ENCODE measurements at regions not wholly inside any gene's neighbourhood (a gene's known extent, or its start where the extent isn't known, plus 50 kb on each side); places are given as distances from the start of the nearest gene placed in this dataset.
"Not testable (repeated sequence)": the region's sequence is repeated elsewhere in the genome, so short reads cannot be mapped to it uniquely, and the experiment has no call there.

DNA sequence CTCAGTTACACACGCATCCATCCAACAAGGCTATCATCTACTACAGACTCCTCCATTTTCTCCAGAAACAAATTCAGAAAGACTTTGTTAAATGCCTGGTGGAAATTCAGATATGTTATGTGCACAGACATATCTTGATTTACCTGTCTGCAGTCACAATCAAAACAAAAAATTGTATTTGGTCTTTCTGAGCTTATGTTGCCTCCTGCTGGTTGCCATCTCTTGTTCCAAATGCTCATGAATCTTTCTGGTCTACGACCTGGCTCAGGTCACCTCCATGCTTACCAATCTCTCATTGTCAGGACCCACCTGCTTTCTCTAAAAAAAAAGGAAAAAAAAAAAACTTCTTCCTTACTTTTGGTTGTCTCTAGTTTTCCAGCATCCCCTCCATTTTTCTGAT lies 169.2 kb upstream of the PLXNC1 start:
- no peak for DNase-seq (ENCODE audit: low read depth in 2 of 2)

DNA sequence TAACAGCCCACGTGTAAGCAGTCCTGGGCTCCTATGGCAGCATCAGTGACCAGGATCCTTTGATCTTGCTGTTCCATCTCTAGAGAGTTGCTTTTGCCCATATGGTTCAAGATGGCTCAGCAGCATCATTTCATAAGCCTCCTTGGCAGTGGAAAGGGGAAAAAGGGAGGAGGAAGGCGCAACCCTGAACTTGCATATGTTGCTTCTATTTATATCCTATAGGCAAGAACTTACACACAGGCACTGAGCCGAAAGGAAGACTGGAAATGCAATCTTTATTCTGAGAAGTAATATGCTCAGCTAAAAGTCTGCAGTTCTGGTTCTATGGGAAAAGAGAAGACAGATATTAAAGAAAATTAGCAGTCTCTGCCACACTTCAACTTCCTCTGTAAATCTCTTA lies 167.7 kb upstream of the PLXNC1 start:
- no peak for DNase-seq (ENCODE audit: low read depth in 2 of 2)

DNA sequence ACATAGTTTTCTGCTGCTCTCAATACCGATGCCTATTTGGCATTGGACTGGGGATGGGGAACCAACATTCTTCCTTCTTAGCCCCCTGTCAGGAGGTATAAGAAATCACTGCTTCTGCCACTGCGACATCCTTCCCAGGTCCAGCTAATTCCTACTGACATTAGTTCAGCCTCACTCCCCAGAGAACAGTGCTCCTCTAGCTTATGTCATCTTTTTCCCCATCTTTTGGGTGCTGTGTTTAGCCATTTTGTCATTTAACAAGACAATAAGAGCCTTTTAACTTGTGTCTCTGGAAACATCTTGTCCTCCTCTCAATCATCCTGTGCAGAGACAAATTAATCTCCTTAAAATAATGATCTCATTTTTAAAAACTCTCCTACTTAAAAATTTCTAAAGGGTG lies 167.0 kb upstream of the PLXNC1 start:
- DNase-seq (ENCODE audit: low read depth in 2 of 2): no peak

DNA sequence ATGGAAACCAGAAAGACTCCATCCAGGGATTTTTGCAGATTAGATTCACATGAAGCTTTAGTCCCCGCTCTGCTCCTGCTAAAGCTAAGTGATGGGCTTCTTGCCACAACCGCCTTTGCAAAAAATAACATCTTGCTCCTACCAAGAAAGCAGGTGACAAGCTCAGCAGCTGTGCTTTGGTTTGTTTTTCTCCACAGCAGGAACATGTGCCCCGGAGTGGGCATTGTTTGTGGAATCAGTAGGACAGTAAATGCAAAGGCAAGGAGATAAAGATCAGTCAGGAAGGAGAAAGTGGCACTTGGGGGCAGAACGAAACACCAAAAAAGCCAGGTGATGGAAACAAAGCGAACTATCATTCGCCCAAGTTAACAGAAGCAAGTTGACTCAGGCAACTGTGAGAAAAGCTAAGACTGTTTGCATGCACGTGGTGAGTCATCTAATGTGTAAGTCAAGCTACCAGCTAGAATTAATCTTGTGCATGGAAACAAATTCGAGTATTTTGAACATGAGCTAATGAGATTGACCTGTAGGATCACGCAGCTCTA lies 165.5 kb upstream of the PLXNC1 start:
- peak; percentile 2 to 3 for DNase-seq (ENCODE audit: low read depth in 2 of 2)

DNA sequence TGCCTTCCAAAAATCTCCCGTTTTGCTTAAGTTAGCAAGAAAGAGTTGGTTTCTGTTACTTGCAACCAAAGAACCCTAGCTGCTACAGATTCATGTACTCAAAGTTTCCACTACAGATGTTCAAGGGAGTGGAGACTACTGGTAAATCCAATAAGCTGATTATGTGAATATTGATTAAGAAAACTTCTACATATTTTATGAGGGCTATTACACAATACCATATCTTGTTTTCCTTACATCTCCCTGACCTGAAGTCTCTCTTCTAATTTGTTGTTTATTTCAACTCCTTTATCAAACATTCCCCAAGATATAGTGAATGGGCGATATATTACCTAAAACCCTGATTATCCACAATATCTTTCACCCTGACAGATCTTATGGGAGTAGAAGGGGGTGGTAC lies 164.4 kb upstream of the PLXNC1 start:
- DNase-seq (ENCODE audit: low read depth in 2 of 2): no peak

DNA sequence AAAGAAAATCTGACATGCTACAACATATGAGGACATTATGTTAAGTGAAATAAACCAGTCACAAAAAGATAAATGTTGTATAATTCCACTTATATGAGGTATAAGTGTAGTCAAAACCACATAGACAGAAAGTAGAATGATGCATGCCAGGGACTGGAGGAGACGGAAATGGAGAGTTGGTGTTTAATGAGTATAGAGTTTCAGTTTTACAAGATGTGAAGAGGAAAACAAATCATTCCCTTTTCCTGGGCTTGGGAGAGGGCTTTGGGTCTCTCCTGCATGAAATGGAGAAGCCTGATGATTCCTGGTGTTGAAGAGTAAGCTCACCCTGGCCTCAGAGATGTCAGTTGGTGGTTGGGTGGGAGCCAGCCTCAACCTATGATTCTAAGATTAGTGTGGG lies 158.4 kb upstream of the PLXNC1 start:
- no peak for DNase-seq (ENCODE audit: low read depth in 2 of 2)

DNA sequence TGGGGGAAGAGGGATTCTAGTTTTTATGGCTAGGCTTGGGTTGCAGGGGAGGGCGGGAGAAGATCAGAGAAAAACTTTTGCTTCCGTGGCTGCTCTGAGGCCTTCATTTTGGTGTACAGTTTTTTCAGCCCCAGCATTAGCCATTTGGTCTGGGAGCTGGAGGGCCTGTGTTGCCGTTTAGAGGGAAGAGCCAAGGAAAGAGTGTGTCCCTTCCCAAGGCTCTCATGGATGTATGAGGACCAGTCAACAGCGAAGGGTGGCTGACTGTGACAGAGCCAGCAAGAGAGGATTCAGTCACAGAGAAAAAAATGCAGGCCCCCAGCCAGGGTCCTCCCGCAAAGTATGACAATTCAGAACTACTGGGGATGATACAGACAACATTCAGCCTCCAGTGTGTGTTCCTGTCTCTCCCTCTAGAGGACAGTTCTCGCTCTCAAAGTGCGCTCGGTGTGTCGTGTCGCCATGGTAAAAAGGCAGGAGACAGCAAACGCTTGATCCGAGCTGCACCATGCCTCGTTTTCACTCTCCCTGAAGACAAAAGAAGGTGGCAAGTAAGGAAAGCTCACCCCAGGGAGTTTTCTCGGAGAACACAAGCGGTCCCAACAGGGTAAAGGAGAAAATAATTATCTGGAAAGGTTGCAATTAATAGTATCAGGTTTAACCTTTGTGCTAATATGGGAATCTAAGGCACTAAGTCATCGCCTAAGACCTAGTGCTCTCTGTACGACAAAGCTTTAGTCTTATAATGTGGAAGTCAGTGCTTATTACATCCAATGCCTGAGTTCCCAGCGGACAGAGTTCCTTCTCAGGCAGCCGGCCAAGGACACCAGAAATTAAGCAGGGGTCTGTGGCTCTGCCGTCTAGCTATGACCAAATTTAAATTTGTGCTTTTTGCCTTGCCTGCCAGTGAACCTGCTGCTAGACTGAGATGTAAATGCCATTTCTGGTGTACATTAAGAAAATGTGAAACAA lies 157.3 kb upstream of the PLXNC1 start:
- no peak for DNase-seq (ENCODE audit: low read depth in 2 of 2)

DNA sequence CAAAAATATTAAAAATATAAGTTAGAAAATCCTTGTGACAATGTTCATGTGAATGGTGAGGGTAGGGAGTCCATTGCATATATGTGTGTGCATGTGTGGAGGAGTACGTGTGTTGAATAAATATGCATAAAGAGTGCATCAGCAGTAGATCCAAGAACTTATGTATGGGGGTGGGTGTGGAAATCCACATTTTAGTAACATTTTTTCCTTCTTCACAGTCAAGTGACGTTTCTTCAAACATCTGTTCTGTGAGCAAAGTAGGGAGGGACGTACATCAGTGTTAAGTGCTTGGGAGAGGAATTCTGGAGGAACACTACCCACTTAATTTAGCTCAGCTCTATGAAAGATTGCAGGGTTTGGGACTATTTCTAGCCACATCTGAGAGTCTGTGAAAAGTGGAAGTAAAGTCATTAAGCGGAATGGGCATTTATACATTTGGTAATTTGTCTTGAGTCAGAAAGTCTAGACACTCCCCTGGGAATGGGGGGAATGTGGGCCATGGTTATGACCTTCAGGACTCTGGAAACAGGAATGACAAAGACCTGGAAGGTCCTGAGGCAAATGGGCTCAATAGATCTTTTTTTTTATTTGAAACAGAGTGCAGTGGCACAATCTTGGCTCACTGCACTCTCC lies 156.4 kb upstream of the PLXNC1 start:
- DNase-seq (ENCODE audit: low read depth in 2 of 2): no peak

DNA sequence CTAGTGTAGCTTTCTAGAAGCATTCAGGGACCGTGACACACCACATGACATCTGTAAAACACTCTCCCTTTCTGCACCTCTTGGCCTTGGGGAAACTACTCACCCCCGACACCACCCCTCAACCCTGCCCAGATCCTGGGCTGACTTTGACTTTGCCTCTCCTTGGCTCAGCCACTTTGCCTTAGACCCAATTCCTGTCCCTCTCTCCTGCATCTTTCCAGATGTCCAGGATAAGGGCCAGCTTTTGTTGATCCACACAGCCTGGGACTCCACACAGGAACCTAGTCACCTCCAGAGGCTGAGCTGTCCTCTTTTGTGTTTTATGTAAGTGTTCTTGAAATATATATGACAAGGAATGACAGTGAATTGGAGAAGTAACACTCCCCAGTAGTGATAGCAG lies 153.7 kb upstream of the PLXNC1 start:
- no peak for DNase-seq (ENCODE audit: low read depth in 2 of 2)

DNA sequence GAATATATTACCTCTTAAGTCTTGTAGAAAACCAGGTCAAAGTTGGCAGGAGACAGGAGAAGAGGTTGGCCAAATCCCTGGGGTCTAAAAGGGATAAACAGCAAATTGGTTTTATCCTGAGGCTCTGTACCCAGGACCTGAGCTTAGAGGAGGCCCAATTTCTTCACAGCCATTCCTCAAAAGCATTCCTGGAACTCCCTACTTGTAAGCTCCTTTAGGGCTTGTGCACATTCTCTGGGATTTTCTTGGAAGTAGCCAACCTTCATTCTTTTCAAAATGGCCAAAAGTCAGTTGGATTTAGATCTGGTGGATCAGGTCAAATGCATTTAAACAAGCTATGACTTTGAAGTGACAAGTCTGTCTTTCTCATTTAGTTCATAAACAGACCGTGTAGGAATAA lies 152.1 kb upstream of the PLXNC1 start:
- DNase-seq (ENCODE audit: low read depth in 2 of 2): no peak

DNA sequence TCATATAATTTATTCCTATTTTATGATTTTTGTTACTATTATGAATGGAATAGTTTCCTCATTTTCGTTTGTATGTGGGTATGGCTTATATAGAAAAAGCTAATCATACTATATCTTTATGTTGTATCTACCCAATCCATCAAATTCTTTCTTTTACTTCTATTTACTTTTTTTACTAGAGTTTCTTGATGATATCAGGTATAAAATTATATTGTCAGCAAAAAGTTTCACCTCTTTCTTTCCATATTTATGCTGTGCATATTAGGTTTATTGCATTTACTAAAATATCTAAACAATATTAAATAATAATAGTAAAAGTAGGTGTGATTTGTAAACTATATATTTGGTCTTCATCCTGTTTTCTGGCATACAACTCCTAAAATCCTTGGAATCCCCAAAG lies 146.7 kb upstream of the PLXNC1 start:
- DNase-seq (ENCODE audit: low read depth in 2 of 2): no peak

DNA sequence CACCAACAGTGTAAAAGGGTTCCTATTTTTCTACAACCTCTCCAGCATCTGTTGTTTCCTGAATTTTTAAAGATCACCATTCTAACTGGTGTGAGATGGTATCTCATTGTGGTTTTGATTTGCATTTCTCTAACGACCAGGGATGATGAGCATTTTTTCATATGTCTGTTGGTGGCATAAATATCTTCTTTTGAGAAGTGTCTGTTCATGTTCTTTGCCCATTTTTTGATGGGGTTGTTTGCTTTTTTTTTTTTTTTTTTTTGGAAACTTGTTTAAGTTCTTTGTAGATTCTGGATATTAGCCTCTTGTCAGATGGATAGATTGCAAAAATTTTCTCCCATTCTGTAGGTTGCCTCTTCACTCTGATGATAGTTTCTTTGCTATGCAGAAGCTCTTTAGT lies 145.5 kb upstream of the PLXNC1 start:
- not testable (repeated sequence) for DNase-seq (ENCODE audit: low read depth in 2 of 2)

DNA sequence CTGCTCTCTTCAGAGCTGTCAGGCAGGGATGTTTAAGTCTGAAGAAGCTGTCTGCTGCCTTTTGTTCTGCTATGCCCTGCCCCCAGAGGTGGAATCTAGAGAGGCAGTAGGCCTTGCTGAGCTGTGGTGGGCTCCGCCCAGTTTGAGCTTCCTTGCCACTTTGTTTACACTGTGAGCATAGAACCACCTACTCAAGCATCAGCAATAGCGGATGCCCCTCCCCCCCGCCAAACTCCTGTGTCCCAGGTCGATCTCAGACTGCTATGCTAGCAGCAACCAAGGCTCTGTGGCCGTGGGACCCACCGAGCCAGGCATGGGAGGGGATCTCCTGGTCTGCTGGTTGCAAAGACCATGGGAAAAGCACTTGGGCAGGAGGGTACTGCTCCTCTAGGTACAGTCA lies 140.5 kb upstream of the PLXNC1 start:
- DNase-seq (ENCODE audit: low read depth in 2 of 2): peak in 1 of 2 donors; percentile 4

DNA sequence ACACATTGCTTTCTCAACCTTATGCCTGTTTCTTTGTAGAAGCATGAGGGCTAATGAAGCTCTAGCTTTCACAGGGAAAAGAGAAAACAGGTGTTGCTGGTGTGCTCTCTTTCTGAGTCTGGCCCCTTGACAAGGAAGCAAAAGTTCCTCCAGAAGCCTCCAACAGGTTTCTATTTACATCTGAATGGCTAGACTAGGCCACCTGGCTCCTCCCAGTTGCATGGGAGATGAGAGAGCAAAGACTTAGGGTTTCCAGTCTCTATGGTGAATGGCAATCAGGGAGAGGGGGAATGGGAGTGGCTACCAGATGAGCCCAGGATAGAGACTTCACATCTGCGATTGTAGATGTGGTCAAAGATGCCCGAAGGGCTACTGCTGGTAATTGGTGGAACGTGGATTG lies 138.1 kb upstream of the PLXNC1 start:
- DNase-seq (ENCODE audit: low read depth in 2 of 2): no peak

DNA sequence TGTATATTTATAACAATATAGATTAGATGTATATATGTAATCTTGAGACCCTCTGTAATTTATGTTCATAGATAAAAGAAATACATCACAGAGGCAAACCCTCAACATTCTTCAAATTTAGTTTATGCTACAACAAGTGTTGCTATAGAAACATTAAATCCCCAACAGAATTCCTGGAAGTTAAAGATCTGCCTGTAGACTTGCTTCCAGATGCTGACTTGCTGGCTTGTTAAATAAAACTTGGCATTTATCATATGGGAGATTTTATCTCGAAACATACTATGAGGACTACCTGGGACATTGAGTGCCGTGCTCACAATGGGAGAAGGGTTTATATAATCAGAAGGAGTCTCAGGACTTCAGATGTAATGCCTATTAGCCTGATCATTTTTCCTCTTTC lies 136.3 kb upstream of the PLXNC1 start:
- DNase-seq (ENCODE audit: low read depth in 2 of 2): no peak

DNA sequence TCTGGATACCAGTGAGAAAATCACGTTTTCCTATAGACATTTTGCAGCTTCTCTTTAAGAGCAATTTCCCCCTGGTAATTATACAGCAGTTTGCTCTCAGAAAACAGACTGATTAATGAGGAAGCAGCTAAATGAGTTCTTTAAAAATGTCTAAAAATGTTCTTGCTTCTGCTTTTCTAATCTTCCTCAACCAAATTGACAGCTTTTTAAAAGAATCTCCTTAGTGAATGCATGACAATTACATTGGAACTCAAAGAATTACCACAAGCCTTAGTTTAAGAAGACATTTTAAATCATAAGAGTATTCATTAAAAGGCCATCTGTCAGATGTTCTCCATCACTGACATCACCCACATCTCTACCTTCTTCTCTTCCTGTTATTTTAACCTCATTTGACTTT lies 135.8 kb upstream of the PLXNC1 start:
- DNase-seq (ENCODE audit: low read depth in 2 of 2): no peak

DNA sequence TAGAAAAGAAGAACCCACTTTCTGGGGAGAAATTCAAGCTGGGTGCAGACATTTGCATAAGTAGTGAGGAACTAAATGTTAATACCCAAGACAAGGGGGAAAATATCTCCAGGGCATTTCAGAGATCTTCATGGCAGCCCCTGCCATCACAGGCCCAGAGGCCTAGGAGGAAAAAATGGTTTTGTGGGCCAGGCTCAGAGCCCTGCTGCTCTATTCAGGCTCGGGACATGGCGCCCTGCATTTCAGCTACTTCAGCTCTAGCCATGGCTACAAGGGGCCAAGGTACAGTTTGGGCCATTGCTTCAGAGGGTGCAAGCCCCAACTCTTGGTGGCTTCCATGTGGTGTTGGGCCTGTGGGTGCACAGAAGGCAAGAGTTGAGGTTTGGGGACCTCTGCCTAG lies 131.1 kb upstream of the PLXNC1 start:
- not testable (repeated sequence) for DNase-seq (ENCODE audit: low read depth in 2 of 2)

DNA sequence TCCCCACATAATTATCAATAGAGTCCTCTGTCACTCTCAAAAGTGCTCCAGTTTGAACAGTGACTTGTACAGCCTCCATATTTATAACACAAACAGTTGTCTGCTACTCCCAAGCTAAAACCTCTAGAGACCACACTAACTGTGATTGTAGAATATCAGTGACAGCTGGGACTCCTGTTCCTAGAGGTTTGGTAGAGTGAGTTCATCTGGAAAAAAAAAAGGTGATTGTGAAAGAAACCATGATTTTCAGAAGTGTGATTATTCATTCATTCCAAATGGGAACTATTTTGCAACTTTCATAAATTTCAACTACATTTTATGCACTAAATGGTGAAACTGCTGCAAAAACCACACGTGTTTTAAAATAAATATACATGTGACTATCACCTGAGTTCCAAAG lies 128.0 kb upstream of the PLXNC1 start:
- no peak for DNase-seq (ENCODE audit: low read depth in 2 of 2)

DNA sequence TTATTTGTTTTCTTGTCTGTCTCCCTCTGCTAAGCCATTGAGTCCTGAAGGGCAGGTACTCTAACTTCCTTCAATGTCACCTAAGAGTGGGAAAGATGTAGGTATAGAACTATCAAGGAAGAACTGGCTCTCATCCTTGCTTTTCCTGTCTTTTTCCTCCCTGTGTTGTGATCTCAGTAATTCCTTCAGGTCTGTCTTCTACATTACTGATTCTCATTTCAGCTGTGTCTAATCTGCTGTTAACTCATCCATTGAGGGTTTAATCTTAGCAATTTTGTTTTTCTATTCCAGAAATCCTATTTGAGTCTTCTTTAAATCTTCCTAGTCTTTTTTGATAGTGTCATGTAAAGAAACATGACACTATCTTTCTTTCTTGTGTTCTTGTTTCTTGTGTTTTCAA lies 124.5 kb upstream of the PLXNC1 start:
- no peak for DNase-seq (ENCODE audit: low read depth in 2 of 2)

DNA sequence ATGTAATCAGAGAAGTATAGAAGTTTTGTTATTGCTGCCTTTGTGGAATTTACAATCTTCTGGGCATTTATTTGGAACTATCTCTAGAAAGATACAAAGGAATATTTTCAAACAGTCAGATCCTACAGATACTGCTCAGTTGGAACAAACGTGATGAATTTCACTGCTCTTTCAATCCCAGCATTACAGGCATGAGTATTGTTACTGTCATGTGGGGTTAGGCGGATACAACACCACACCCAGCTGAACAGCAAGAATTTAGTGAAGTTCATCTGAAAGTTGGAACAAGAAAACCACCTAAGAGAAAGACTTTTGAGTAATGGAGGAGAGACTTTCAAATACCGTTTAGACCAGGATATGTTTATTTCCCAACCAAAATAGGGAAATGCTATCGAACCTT lies 123.3 kb upstream of the PLXNC1 start:
- DNase-seq (ENCODE audit: low read depth in 2 of 2): no peak

DNA sequence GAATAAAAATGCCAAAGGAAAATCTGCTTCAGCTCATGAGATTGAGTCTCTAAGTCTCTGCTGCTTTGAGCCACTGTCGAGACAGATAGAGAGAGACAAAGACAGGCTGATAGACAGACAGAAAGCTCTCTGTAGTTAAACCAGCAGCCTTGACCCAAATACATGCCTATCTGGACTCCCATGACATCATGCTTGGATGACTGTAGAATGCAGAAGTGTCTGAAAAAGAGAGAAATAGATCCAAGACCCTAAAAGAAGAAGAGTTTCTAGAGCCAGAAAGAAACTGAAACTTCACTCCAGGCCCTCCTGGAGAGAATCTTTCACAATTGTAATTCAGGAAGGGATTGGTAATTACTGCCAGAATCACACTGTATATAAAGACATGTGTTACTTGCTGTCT lies 122.6 kb upstream of the PLXNC1 start:
- no peak for DNase-seq (ENCODE audit: low read depth in 2 of 2)

DNA sequence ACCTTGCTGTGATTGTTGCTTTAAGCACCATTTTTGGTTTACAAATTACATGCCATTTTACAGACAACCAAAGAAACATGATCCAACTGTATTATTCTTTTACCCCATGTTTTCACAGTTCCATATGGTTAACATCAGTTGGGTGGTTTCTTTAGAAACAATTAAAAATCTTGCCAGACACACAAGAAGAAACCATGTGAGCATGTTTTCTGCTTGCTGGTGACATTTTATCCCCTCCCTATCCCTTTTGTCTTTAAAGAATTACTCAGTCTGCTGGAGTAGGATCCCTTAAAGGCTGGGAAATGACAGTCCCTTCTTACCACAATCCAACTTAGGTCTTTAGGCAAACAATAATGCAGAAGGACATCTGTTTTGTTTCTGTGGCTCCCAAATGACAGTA lies 121.8 kb upstream of the PLXNC1 start:
- DNase-seq (ENCODE audit: low read depth in 2 of 2): no peak

DNA sequence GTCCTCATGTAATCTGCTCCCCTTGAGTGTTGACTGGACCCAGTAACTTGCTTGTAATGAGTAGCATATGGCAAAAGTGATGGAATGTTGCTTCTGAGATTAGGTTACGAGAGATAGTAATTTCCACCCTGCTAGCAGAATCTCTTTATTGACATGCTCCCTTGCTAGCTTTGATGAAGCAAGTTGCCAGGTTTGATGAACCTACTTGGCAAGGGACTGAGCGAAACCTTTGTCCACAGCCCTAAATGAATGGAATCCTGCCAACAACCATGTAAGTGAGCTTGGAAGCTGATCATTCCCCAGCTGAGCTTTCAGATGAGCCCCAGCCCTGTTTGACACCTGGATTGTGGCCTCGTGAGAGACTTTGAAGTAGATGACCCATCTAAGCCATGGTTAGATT lies 120.8 kb upstream of the PLXNC1 start:
- no peak for DNase-seq (ENCODE audit: low read depth in 2 of 2)
